ENCODE measurements at regions not wholly inside any gene's neighbourhood (a gene's known extent, or its start where the extent isn't known, plus 50 kb on each side); places are given as distances from the start of the nearest gene placed in this dataset.

DNA sequence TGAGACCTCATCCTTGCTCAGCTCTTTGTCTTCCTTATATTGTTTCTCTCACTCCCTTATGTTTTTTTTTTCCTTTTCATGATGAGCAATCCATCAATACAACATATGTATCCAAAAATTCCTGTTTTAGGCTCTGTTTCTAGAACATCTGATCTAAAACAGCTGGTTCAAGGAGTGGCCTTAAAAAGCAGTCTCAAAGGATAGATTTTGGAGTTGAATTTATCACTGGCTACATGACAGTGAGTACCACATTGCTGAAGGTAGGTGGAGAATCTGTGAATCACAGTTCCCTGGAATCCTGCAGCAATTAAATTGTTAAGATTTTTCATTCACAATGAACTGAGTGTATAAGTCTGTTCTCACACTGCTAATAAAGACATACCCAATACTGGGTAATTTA is 155.8 kb upstream of the ADAMTS5 start (continued):
- TF ChIP-seq, protein P1, sequence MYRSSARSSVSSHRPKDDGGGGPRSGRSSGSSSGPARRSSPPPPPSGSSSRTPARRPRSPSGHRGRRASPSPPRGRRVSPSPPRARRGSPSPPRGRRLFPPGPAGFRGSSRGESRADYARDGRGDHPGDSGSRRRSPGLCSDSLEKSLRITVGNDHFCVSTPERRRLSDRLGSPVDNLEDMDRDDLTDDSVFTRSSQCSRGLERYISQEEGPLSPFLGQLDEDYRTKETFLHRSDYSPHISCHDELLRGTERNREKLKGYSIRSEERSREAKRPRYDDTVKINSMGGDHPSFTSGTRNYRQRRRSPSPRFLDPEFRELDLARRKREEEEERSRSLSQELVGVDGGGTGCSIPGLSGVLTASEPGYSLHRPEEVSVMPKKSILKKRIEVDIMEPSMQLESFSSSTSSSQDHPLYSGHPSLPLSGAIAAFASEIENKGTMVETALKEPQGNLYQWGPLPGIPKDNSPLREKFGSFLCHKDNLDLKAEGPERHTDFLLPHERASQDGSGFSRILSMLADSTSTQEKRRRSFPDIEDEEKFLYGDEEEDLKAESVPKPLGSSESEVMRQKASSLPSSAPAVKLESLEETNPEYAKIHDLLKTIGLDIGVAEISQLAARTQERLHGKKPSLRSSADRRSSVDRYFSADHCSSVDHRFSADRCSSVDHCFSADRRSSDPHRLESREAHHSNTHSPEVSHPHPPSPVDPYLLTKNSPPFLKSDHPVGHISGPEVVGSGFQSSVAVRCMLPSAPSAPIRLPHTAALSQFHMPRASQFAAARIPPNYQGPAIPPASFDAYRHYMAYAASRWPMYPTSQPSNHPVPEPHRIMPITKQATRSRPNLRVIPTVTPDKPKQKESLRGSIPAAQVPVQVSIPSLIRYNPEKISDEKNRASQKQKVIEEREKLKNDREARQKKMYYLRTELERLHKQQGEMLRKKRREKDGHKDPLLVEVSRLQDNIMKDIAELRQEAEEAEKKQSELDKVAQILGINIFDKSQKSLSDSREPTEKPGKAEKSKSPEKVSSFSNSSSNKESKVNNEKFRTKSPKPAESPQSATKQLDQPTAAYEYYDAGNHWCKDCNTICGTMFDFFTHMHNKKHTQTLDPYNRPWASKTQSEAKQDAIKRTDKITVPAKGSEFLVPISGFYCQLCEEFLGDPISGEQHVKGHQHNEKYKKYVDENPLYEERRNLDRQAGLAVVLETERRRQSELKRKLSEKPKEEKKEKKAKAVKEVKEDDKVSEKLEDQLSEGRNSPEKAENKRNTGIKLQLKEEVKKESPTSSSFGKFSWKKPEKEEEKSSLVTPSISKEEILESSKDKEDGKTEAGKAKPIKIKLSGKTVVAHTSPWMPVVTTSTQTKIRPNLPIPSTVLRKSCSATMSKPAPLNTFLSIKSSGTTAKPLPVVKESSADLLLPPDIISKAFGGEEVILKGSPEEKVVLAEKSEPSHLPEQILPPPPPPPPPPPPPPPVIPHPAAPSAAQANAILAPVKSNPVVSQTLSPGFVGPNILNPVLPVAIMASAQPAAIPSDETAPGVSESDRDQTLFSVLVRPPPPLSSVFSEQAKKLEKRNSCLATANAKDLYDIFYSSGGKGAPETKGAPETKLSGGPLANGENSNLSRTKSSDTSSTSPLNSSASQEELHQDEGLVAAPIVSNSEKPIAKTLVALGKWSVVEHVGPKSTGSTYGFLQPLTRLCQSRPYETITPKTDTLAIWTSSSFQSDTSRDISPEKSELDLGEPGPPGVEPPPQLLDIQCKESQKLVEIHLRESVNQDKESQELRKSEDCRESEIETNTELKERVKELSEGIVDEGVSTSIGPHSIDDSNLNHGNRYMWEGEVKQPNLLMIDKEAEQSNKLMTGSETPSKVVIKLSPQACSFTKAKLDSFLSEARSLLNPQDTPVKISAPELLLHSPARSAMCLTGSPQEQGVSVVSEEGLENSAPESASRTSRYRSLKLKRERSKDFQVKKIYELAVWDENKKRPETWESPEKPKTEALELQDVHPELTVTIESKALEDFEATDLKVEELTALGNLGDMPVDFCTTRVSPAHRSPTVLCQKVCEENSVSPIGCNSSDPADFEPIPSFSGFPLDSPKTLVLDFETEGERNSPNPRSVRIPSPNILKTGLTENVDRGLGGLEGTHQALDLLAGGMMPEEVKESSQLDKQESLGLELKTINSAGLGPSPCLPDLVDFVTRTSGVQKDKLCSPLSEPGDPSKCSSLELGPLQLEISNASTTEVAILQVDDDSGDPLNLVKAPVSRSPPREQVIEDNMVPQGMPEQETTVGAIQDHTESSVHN (IDR thresholded peaks at IDR 0.05; ENCODE audit: borderline replicate concordance in 1 of 2, low read depth in 1 of 2), result no peak
- TF ChIP-seq FOXA3 (CRISPR knock-in tag; conservative IDR thresholded peaks at IDR 0.05 in 1 of 2, IDR thresholded peaks at IDR 0.05 in 1 of 2) (no peak), STAG1 (CRISPR knock-in tag; IDR thresholded peaks at IDR 0.05; ENCODE audit: borderline replicate concordance) (no peak)
